Esophagus (tissue), 2 donors: ENCODE measurements at regions not wholly inside any gene's neighbourhood (a gene's known extent, or its start where the extent isn't known, plus 50 kb on each side); places are given as distances from the start of the nearest gene placed in this dataset.
"Not testable (repeated sequence)": the region's sequence is repeated elsewhere in the genome, so short reads cannot be mapped to it uniquely, and the experiment has no call there.

Experiments used
- H3K27ac ChIP-seq, 2 donors: one replicate each; pipeline ENCODE4 v1.5.1; 2013; ENCODE audit warnings: low read depth in 2 of 2, mild to moderate bottlenecking in 2 of 2, inconsistent platforms in 1 of 2, low read length in 1 of 2, moderate library complexity in 1 of 2
- H3K27me3 ChIP-seq, 2 donors: one replicate each; pipeline ENCODE4 v1.6.1; 2013; ENCODE audit warnings: low read length in 2 of 2, control low read depth in 1 of 2, mild to moderate bottlenecking in 1 of 2; ENCODE audit not compliant: insufficient read depth in 2 of 2, control insufficient read depth in 1 of 2
- H3K36me3 ChIP-seq, 2 donors: one replicate each; pipeline ENCODE4 v1.6.1; 2013; ENCODE audit warnings: low read length in 1 of 2; ENCODE audit not compliant: control insufficient read depth in 2 of 2, insufficient read depth in 2 of 2
- H3K4me1 ChIP-seq, 2 donors: one replicate each; pipeline ENCODE4 v1.6.1; 2013; ENCODE audit warnings: low read length in 1 of 2; ENCODE audit not compliant: control insufficient read depth in 2 of 2, insufficient read depth in 2 of 2
- H3K4me3 ChIP-seq, 2 donors: one replicate each; pipeline ENCODE4 v1.5.1; 2013; ENCODE audit warnings: low read length in 2 of 2, mild to moderate bottlenecking in 2 of 2, low read depth in 1 of 2, moderate library complexity in 1 of 2
- H3K9me3 ChIP-seq, 2 donors: one replicate each; pipeline ENCODE4 v1.6.1; 2013; ENCODE audit warnings: mild to moderate bottlenecking in 2 of 2, low read depth in 1 of 2, low read length in 1 of 2, moderate library complexity in 1 of 2; ENCODE audit not compliant: control insufficient read depth in 2 of 2, insufficient read depth in 1 of 2
- WGBS, 2 donors: extraction: QIAGEN DNeasy Blood & Tissue Kit; methylation state at CpG; one replicate each; pipeline ENCODE4 v1.1.7; 2013; 5-methylcytosine and 5-hydroxymethylcytosine counted together
- donor health status: healthy with polysubstance abuse.
- donor health status: Bipolar disorder and iron deficiency.

- Histone ChIP-seq H3K27me3 (no peaks in the 10 kb centered on the region), H3K27ac (no peak overlapping the region), H3K4me3 (no peak overlapping the region), H3K9me3 (no peaks in the 10 kb centered on the region), H3K4me1 (no peaks in the 10 kb centered on the region), H3K36me3 (no peaks in the 10 kb centered on the region)
Observed at GRCh38 chr4:158958489-158959270, 144.2 kb upstream of the RAPGEF2 start.

GRCh38 chr4:158962393-158962792, 140.5 kb upstream of the RAPGEF2 start:
- Histone ChIP-seq H3K27ac (no peak overlapping the region), H3K4me3 (no peak overlapping the region), H3K4me1 (no peaks in the 10 kb centered on the region), H3K36me3 (no peaks in the 10 kb centered on the region), H3K27me3 (no peaks in the 10 kb centered on the region), H3K9me3 (no peaks in the 10 kb centered on the region)
- WGBS, 2 donors, result 42 to 61% methylated on average over 2 of the region's 2 CpGs

- H3K4me1 ChIP-seq, H3K36me3 ChIP-seq, H3K27ac ChIP-seq, H3K4me3 ChIP-seq, H3K9me3 ChIP-seq, H3K27me3 ChIP-seq: not testable (repeated sequence)
- 90 to 95% methylated on average over 2 of the region's 2 CpGs for WGBS, 2 donors
Observed at GRCh38 chr4:158963282-158963681, 139.6 kb upstream of the RAPGEF2 start.

DNA sequence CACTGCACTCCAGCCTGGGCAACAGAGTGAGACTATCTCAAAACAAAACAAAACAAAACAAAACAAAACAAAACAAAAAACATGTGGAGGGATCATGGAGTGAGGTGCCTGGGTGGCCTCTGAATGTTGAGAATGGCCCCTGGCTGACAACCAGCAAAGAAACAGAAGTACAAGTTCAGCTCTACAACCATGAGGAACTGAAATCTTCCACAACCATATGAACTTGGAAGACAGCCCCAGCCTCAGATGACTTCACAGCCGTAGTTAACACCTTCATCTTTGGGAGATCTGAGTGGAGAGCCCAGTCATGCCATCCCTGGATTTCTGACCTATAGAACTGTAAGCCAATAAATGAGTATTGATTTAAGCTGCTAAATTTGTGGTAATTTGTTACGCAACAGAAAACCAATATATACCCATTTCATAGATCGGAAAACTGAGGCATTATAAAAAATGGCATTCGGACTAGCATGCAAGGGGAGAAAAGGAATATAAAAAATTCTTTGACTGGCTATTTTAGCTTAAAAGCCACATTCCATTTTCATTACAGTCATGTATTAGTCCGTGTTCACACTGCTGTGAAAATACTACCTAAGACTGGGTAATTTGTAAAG, 138.7 kb upstream of the RAPGEF2 start:
- Histone ChIP-seq H3K36me3 (no peaks in the 10 kb centered on the region), H3K27me3 (no peaks in the 10 kb centered on the region), H3K27ac (no peak overlapping the region), H3K4me3 (no peak overlapping the region), H3K4me1 (no peaks in the 10 kb centered on the region), H3K9me3 (no peaks in the 10 kb centered on the region)
- 94 to 96% methylated on average over 5 of the region's 5 CpGs for whole genome bisulfite sequencing, 2 donors

GRCh38 chr4:158964728-158965124, 138.2 kb upstream of the RAPGEF2 start:
- Histone ChIP-seq H3K27ac (no peak overlapping the region), H3K27me3 (no peaks in the 10 kb centered on the region), H3K36me3 (no peaks in the 10 kb centered on the region), H3K9me3 (no peaks in the 10 kb centered on the region), H3K4me3 (no peak overlapping the region), H3K4me1 (no peaks in the 10 kb centered on the region)
- 100% methylated on average over 1 of the region's 1 CpG for WGBS, 2 donors

GRCh38 chr4:158965226-158965625, 137.7 kb upstream of the RAPGEF2 start:
- Histone ChIP-seq H3K9me3 (no peaks in the 10 kb centered on the region), H3K4me1 (no peaks in the 10 kb centered on the region), H3K4me3 (no peak overlapping the region), H3K27ac (no peak overlapping the region), H3K36me3 (no peaks in the 10 kb centered on the region), H3K27me3 (no peaks in the 10 kb centered on the region)

GRCh38 chr4:158966091-158966490, 136.8 kb upstream of the RAPGEF2 start:
- H3K27ac ChIP-seq, result no peak overlapping the region
- H3K27me3 ChIP-seq, result no peaks in the 10 kb centered on the region

GRCh38 chr4:158968961-158969360, 133.9 kb upstream of the RAPGEF2 start:
- H3K4me3 ChIP-seq, result no peak overlapping the region
- no peaks in the 10 kb centered on the region for H3K27me3 ChIP-seq
- H3K9me3 ChIP-seq, result no peaks in the 10 kb centered on the region
- H3K27ac ChIP-seq, result no peak overlapping the region
- H3K4me1 ChIP-seq, result no peaks in the 10 kb centered on the region
- no peaks in the 10 kb centered on the region for H3K36me3 ChIP-seq
- WGBS, 2 donors, result 69% methylated on average over 3 of the region's 3 CpGs

More at GRCh38 chr4:158966091-158966490, 136.8 kb upstream of the RAPGEF2 start:
- no peaks in the 10 kb centered on the region for H3K9me3 ChIP-seq
- H3K4me3 ChIP-seq, result no peak overlapping the region
- no peaks in the 10 kb centered on the region for H3K36me3 ChIP-seq
- H3K4me1 ChIP-seq, result no peaks in the 10 kb centered on the region
- WGBS, 2 donors, result 69 to 77% methylated on average over 1 of the region's 1 CpG

DNA sequence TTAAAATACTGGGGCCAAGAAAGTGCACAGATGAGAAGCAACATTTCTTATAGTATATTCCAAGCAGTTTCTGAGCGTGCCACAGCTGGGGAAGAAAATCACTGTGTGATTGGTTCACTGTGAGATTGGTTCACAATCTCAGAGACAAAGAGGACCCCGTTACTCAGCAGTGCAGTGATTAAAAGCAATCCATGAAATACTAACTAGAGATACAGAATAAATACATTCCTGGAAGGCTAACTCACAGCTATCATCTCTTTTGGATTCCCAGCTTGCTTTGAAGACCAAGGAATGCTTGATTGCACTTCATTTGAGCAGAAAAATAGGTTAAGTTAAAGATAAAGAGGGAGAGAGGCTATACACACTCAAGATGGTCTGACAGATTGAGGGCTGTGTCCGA, 132.1 kb upstream of the RAPGEF2 start:
- 65 to 80% methylated on average over 3 of the region's 3 CpGs for WGBS, 2 donors
- Histone ChIP-seq H3K27me3 (no peaks in the 10 kb centered on the region), H3K9me3 (no peaks in the 10 kb centered on the region), H3K4me1 (no peaks in the 10 kb centered on the region), H3K4me3 (no peak overlapping the region), H3K27ac (no peak overlapping the region), H3K36me3 (no peaks in the 10 kb centered on the region)

DNA sequence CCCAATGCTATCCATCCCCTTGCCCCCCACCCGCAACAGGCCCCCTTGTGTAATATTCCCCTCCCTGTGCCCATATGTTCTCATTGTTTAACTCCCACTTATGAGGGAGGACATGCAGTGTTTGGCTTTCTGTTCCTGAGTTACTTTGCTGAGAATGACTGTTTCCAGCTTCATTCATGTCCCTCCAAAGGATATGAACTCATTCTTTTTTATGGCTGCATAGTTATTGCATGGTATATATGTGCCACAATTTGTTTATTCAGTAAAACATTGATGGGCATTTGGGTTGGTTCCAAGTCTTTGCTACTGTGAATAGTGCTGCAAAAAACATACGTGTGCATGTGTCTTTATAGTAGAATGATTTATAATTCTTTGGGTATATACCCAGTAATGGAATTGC, 128.4 kb upstream of the RAPGEF2 start:
- not testable (repeated sequence) for H3K4me1 ChIP-seq, H3K9me3 ChIP-seq, H3K27ac ChIP-seq, H3K36me3 ChIP-seq, H3K4me3 ChIP-seq, H3K27me3 ChIP-seq
- 76 to 87% methylated on average over 2 of the region's 2 CpGs for WGBS, 2 donors
